ENCODE measurements at regions not wholly inside any gene's neighbourhood (a gene's known extent, or its start where the extent isn't known, plus 50 kb on each side); places are given as distances from the start of the nearest gene placed in this dataset.

DNA sequence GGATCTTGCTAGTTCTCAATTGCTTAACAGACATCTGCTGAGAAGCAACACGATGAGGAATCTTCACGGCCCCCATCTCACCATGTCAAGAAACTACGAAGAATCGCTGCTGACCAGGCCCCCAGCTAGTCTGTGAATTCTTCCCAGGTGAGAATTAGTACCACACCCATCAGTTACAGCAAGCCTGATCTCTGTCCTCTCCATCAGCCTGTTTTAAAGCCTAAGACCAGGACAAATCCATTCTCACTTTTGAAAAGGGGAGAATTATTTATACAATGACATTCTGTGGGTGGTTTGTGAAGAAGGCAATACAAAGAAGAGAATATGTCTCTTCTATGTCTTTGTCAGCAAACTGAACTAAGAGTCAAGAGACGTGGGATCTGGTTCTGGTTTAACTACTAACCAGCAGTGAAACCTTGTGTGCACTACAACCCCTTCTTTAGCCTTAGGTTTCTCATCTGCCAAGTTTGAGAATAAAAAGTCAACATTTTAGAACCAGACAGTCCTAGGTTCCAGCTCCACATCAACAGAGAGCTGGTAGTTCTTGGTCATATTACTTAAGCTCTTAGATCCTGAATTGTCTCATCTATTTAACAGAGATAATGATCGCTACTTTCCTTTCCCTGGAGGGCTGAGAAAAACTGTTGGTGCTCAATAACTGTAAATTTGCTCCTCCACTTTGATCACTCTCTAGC, 160.4 kb upstream of the RORA start:
- no peak for ATAC-seq (ENCODE audit: low FRiP score)
- no peak for DNase-seq (ENCODE audit: low spot score)
- TF ChIP-seq, protein P1, sequence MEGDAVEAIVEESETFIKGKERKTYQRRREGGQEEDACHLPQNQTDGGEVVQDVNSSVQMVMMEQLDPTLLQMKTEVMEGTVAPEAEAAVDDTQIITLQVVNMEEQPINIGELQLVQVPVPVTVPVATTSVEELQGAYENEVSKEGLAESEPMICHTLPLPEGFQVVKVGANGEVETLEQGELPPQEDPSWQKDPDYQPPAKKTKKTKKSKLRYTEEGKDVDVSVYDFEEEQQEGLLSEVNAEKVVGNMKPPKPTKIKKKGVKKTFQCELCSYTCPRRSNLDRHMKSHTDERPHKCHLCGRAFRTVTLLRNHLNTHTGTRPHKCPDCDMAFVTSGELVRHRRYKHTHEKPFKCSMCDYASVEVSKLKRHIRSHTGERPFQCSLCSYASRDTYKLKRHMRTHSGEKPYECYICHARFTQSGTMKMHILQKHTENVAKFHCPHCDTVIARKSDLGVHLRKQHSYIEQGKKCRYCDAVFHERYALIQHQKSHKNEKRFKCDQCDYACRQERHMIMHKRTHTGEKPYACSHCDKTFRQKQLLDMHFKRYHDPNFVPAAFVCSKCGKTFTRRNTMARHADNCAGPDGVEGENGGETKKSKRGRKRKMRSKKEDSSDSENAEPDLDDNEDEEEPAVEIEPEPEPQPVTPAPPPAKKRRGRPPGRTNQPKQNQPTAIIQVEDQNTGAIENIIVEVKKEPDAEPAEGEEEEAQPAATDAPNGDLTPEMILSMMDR (IDR thresholded peaks at IDR 0.05) = no peak

DNA sequence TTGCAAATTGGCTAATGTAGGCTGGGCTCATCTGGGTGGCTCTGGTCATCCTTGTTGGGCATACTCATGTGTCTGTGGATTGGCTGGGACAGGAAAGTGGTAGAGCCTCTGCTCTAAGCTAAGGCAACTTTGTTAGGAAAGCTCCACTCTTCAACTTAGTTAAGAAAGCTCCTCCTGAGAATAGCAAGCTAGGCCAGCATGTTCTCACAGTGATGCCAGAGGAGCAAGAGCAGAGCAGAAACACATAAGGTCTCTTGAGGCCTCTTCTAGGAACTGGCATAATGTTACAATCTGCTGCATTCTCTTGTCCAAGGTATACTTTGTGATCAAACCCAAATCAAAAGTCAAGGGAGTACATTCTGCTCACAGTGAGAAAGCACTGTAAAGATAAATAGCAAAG, 158.6 kb upstream of the RORA start:
- DNase-seq (ENCODE audit: low spot score) (no peak), ATAC-seq (ENCODE audit: low FRiP score) (no peak)
- TF ChIP-seq, protein P1 (IDR thresholded peaks at IDR 0.05) = no peak

DNA sequence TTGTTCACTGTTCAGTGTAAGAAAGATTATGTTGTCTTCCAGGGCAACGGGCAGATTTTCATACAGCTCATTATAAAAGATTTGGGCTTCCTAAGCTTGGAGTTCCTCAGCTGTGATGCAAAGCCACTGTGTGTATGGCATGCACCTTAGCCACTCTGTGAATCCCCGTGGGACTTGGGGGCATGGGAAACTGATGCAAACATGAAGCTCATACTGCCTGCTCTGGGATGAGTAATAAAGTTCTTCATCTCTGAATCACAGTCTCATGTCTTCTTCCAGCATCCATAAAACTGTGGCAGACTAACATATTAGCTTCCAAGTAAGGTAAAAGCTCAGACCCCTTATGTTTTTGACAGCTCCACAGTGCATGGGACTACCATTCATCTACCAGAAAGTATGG, 154.3 kb upstream of the RORA start:
- DNase-seq (ENCODE audit: low spot score) = no peak
- TF ChIP-seq, protein P1 (IDR thresholded peaks at IDR 0.05) = no peak
- ATAC-seq (ENCODE audit: low FRiP score) = no peak

DNA sequence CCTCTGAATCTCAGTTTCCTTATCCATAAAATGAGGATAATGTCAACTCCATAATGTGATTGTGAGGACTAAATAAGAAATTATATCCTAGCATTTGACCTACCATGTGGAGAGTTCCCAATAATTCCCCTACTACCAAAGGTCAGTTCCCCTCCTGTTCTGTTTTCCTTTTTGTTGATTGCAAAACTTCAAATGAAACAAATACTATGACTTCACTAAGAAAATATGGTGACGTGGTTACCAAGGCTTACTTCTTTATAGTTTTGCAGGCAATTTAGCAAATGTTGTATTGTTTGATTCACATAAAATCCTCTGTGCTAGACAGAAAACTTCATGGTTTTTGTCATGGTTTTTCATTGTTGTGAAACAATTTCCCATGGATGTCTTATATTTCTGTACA, 153.8 kb upstream of the RORA start:
- TF ChIP-seq, protein P1 (IDR thresholded peaks at IDR 0.05) = no peak
- DNase-seq (ENCODE audit: low spot score) = no peak
- ATAC-seq (ENCODE audit: low FRiP score) = no peak

DNA sequence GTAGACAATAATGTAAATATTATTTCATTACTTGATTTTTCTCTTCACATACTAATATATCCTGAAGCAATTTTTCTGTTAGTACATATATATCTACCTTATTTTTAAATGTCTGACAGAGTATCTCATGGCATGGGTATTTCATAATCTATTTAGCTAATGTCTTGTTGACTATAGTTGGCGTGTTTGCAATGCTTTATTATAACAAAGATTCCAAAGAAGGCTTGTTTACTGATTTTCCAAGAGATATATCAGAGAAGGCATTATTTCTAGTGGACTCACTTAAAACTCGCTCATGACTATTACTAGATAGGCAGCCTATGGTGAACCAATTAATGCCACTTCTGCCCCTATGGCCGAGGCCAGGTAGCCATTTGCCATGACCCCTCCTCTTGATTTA, 152.4 kb upstream of the RORA start:
- no peak for DNase-seq (ENCODE audit: low spot score)
- TF ChIP-seq, protein P1 (IDR thresholded peaks at IDR 0.05) = no peak
- ATAC-seq (ENCODE audit: low FRiP score) = no peak

DNA sequence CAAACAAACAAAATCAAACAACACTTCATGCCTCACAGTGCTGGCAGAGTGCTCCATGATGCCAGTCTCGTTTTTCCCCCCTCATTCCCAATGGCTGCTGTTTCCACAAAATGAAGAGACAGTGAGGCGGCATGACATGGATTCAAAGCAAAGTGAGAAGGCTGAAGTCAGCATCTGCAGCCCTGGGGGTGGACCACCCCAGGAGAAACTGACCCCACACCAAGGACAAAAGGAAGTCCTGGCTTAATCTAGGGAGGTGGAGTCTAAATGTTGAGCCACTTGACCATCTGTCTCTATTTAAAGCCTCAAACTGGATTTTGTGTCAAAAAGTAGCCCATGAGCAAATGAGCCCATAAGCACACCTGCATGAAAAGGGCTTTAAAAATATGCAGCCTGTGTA, 151.2 kb upstream of the RORA start:
- no peak for ATAC-seq (ENCODE audit: low FRiP score)

DNA sequence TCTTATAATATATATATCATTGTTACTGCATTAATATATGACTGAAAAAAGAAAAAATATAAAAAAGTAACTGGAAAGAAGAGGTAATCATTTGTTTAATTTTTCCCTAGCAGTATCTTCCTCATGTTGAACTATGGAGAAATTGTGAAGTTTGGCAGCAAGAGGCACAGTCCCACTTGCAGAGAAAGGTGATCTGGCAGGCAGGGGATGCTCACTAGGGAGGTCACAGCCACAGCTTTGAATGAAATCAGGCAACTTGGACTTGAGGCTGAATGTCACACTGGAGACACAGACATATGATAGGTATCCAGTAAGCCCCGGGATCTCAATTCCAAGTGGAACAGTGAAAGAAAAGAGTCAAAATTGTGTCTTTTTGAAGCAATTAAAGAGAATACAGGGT, 149.9 kb upstream of the RORA start:
- ATAC-seq (ENCODE audit: low FRiP score) = no peak
- DNase-seq (ENCODE audit: low spot score) = no peak
- TF ChIP-seq, protein P1 (IDR thresholded peaks at IDR 0.05) = no peak

More for the DNA sequence above, 151.2 kb upstream of the RORA start:
- TF ChIP-seq, protein P1 (IDR thresholded peaks at IDR 0.05) = no peak
- DNase-seq (ENCODE audit: low spot score) = no peak
